Uterus (tissue), 2 donors: ENCODE measurements at regions not wholly inside any gene's neighbourhood (a gene's known extent, or its start where the extent isn't known, plus 50 kb on each side); places are given as distances from the start of the nearest gene placed in this dataset.

ENCODE experiments used
- POLR2A ChIP-seq, 2 donors: fragments of 450-650 bp; IDR thresholded peaks; one replicate each; pipeline ENCODE4 v1.6.1; 2016; ENCODE audit warnings: antibody characterized with exemption in 2 of 2, mild to moderate bottlenecking in 1 of 2, moderate library complexity in 1 of 2
- TF ChIP-seq, protein P1 (sequence below), 4 experiments: fragments of 200-600 bp in 2 of 4; fragments of 450-650 bp in 2 of 4; sonication (generic) in 2 of 4; IDR thresholded peaks; one replicate each; pipeline ENCODE4 v1.5.1; 2016 to 2019; ENCODE audit warnings: antibody characterized with exemption in 4 of 4, mild to moderate bottlenecking in 2 of 4, moderate library complexity in 1 of 4

- TF ChIP-seq, protein P1, sequence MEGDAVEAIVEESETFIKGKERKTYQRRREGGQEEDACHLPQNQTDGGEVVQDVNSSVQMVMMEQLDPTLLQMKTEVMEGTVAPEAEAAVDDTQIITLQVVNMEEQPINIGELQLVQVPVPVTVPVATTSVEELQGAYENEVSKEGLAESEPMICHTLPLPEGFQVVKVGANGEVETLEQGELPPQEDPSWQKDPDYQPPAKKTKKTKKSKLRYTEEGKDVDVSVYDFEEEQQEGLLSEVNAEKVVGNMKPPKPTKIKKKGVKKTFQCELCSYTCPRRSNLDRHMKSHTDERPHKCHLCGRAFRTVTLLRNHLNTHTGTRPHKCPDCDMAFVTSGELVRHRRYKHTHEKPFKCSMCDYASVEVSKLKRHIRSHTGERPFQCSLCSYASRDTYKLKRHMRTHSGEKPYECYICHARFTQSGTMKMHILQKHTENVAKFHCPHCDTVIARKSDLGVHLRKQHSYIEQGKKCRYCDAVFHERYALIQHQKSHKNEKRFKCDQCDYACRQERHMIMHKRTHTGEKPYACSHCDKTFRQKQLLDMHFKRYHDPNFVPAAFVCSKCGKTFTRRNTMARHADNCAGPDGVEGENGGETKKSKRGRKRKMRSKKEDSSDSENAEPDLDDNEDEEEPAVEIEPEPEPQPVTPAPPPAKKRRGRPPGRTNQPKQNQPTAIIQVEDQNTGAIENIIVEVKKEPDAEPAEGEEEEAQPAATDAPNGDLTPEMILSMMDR (IDR thresholded peaks at IDR 0.05), result no peak
- no peak for TF ChIP-seq POLR2A (IDR thresholded peaks at IDR 0.05)
Observed at GRCh38 chr5:144087576-144087975, 82.9 kb downstream of the YIPF5 start.
